GM12873 (cell line): ENCODE measurements at regions not wholly inside any gene's neighbourhood (a gene's known extent, or its start where the extent isn't known, plus 50 kb on each side); places are given as distances from the start of the nearest gene placed in this dataset.

Experiments
- CTCF ChIP-seq: IDR thresholded peaks from 2 replicates; pipeline ENCODE4 v1.5.1; 2012; ENCODE audit warnings: low read depth, mild to moderate bottlenecking, moderate library complexity, low read length, control low read depth; ENCODE audit not compliant: insufficient read depth; ENCODE audit errors: missing control alignments

- TF ChIP-seq CTCF: no peak
These were observed 633.8 kb downstream of the IGSF11 start for GRCh38 chr3:118400886-118401285.

- no peak for TF ChIP-seq CTCF
These were observed 632.8 kb downstream of the IGSF11 start for GRCh38 chr3:118401887-118402286.

- no peak for TF ChIP-seq CTCF
These were observed 631.7 kb downstream of the IGSF11 start for GRCh38 chr3:118402971-118403370.

GRCh38 chr3:118406562-118406961 is 628.1 kb downstream of the IGSF11 start:
- TF ChIP-seq CTCF: no peak

GRCh38 chr3:118408431-118408830 is 626.2 kb downstream of the IGSF11 start:
- no peak for TF ChIP-seq CTCF

GRCh38 chr3:118412503-118412902 is 622.1 kb downstream of the IGSF11 start:
- TF ChIP-seq CTCF: no peak

GRCh38 chr3:118425272-118425837 is 609.3 kb downstream of the IGSF11 start:
- TF ChIP-seq CTCF: no peak
